ENCODE measurements at regions not wholly inside any gene's neighbourhood (a gene's known extent, or its start where the extent isn't known, plus 50 kb on each side); places are given as distances from the start of the nearest gene placed in this dataset.
A peak's percentile ranks its signal among the peaks of the same experiment; 100 is the strongest.

- in situ Hi-C loops (cut with HindIII; ENCODE audit: low sequenced_read_pairs), result no loop called here
- DNase-seq (ENCODE audit: low read depth), result peak; percentile 12
- TF ChIP-seq CTCF (IDR thresholded peaks at IDR 0.05; ENCODE audit: low read depth, low read length, missing control alignments), result no peak
- no peak overlapping the region for H3K4me3 ChIP-seq (ENCODE audit: low read depth, low read length)
These were observed 151.4 kb downstream of the ID4 start for GRCh38 chr6:19988555-19988954.

- no peak for DNase-seq (ENCODE audit: low read depth)
- no peak for TF ChIP-seq CTCF (IDR thresholded peaks at IDR 0.05; ENCODE audit: low read depth, low read length, missing control alignments)
- in situ Hi-C loops (cut with HindIII; ENCODE audit: low sequenced_read_pairs), result no loop called here
- H3K4me3 ChIP-seq (ENCODE audit: low read depth, low read length), result no peak overlapping the region
These were observed 154.0 kb downstream of the ID4 start for GRCh38 chr6:19991176-19991575.

- H3K4me3 ChIP-seq (ENCODE audit: low read depth, low read length), result no peak overlapping the region
- TF ChIP-seq CTCF (IDR thresholded peaks at IDR 0.05; ENCODE audit: low read depth, low read length, missing control alignments), result no peak
- in situ Hi-C loops (cut with HindIII; ENCODE audit: low sequenced_read_pairs), result no loop called here
- DNase-seq (ENCODE audit: low read depth), result no peak
These were observed 157.7 kb downstream of the ID4 start for GRCh38 chr6:19994909-19995308.

GRCh38 chr6:19995575-19996257, 158.5 kb downstream of the ID4 start:
- TF ChIP-seq CTCF (IDR thresholded peaks at IDR 0.05; ENCODE audit: low read depth, low read length, missing control alignments), result no peak
- H3K4me3 ChIP-seq (ENCODE audit: low read depth, low read length), result no peak overlapping the region
- no peak for DNase-seq (ENCODE audit: low read depth)
- in situ Hi-C loops (cut with HindIII; ENCODE audit: low sequenced_read_pairs), result no loop called here

GRCh38 chr6:19997104-19997503, 159.9 kb downstream of the ID4 start:
- no peak overlapping the region for H3K4me3 ChIP-seq (ENCODE audit: low read depth, low read length)
- DNase-seq (ENCODE audit: low read depth), result no peak
- TF ChIP-seq CTCF (IDR thresholded peaks at IDR 0.05; ENCODE audit: low read depth, low read length, missing control alignments), result no peak
- in situ Hi-C loops (cut with HindIII; ENCODE audit: low sequenced_read_pairs), result no loop called here

GRCh38 chr6:19998541-19998940, 161.4 kb downstream of the ID4 start:
- DNase-seq (ENCODE audit: low read depth), result no peak
- H3K4me3 ChIP-seq (ENCODE audit: low read depth, low read length), result no peak overlapping the region
- in situ Hi-C loops (cut with HindIII; ENCODE audit: low sequenced_read_pairs), result no loop called here
- no peak for TF ChIP-seq CTCF (IDR thresholded peaks at IDR 0.05; ENCODE audit: low read depth, low read length, missing control alignments)

All from astrocyte of the cerebellum (primary cell).